GM12864 (cell line): ENCODE measurements at regions not wholly inside any gene's neighbourhood (a gene's known extent, or its start where the extent isn't known, plus 50 kb on each side); places are given as distances from the start of the nearest gene placed in this dataset.

ENCODE experiments used
- DNase-seq: peaks from one replicate; pipeline ENCODE4 v3.0.0-alpha.2; 2011; ENCODE audit warnings: low read depth
- H3K4me3 ChIP-seq: 2 replicates; pipeline ENCODE4 v1.5.1; 2011; ENCODE audit warnings: mild to moderate bottlenecking, low read depth, low read length, control low read depth
- TF ChIP-seq, protein P1 (sequence below): IDR thresholded peaks from 2 replicates; pipeline ENCODE4 v1.5.1; 2011; ENCODE audit warnings: low read depth, mild to moderate bottlenecking, moderate library complexity, low read length, control low read depth, inconsistent platforms; ENCODE audit errors: missing control alignments

DNA sequence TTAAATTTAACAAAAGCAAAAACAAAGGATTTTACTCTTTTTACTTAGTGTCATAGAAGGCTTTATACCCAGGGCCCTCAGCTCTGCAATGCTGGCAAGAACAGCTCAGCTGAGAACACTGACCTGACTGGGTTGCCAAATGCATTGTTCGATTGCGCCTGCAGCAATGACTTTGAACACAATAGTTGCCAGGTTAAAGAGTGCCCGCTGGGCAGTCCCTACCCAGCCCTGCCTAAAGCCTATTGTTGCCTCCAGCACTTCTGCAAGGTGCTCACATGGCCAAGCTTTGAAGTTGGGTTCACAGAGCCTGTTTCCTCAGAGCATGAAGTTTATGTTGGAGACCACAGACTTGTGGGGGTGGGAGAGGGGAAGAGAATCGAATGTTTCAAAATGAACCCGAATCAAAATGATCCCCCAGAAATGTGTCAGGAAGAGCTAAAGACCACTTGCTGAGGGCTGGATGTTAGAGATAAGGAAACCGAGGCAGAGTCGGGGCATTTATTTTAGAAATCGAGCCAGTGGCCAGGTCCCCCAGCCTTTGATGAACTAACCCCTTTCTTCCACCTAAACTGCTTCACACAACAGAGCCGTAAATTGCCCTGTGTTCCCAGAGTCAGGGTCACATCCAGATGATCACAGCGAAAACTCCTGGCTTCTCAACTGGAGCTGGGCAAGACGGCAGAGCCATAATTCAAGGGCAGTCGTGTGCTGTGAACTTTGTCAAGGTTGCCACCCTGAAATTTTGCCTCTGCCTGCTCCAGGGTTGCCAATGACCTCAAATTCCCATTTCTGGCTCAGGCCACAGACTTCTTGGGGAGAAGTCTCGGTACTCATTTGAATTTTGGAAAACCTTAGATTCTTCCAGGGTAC lies 55.0 kb downstream of the FOXA2 start:
- H3K4me3 ChIP-seq = no peak overlapping the region
- DNase-seq = no peak
- TF ChIP-seq, protein P1, sequence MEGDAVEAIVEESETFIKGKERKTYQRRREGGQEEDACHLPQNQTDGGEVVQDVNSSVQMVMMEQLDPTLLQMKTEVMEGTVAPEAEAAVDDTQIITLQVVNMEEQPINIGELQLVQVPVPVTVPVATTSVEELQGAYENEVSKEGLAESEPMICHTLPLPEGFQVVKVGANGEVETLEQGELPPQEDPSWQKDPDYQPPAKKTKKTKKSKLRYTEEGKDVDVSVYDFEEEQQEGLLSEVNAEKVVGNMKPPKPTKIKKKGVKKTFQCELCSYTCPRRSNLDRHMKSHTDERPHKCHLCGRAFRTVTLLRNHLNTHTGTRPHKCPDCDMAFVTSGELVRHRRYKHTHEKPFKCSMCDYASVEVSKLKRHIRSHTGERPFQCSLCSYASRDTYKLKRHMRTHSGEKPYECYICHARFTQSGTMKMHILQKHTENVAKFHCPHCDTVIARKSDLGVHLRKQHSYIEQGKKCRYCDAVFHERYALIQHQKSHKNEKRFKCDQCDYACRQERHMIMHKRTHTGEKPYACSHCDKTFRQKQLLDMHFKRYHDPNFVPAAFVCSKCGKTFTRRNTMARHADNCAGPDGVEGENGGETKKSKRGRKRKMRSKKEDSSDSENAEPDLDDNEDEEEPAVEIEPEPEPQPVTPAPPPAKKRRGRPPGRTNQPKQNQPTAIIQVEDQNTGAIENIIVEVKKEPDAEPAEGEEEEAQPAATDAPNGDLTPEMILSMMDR = no peak

DNA sequence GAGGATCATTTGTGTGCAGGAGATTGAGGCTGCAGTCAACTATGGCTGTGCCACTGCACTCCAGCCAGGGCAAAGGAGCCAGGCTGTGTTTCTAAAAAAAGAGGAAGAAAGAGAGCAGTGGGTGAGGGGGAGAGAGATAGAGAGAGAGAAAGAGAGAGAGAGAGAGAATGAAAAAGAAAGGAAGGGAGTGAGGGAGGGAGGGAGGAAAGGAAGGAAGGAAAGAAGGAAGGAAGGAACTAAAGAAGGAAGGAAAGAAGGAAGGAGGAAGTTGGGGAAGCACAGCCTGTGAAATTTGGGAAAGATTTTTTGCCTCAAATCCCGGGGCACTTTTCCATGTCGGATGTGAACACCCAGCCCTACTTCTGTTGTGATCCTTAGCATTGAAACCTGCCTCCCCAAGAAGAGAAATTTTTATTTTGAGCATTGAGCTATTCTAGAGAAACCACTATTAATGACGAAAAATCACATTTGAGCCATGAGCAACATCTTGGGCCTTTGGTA lies 57.8 kb downstream of the FOXA2 start:
- TF ChIP-seq, protein P1 = no peak
- DNase-seq = no peak
- no peak overlapping the region for H3K4me3 ChIP-seq

DNA sequence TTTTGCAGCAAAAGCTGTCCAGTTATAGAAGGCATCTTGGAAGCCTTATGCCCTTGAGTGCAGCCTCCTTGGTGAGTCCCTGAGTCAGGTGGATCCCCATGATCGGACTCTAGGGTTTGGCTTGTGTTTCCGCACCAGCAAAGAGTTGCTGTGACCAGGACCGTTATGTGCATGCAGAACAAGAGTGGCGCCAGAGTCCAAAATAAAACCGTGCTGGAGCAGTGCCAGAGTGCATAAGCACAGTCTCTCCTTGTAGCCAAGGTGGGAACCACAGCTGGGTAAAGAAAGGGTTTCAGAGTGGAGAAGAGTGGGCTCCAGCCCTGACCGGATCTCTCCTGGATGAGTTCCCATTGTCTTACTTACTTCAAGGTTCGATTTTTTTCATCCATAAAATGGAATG lies 58.6 kb downstream of the FOXA2 start:
- DNase-seq = no peak
- TF ChIP-seq, protein P1 = no peak

DNA sequence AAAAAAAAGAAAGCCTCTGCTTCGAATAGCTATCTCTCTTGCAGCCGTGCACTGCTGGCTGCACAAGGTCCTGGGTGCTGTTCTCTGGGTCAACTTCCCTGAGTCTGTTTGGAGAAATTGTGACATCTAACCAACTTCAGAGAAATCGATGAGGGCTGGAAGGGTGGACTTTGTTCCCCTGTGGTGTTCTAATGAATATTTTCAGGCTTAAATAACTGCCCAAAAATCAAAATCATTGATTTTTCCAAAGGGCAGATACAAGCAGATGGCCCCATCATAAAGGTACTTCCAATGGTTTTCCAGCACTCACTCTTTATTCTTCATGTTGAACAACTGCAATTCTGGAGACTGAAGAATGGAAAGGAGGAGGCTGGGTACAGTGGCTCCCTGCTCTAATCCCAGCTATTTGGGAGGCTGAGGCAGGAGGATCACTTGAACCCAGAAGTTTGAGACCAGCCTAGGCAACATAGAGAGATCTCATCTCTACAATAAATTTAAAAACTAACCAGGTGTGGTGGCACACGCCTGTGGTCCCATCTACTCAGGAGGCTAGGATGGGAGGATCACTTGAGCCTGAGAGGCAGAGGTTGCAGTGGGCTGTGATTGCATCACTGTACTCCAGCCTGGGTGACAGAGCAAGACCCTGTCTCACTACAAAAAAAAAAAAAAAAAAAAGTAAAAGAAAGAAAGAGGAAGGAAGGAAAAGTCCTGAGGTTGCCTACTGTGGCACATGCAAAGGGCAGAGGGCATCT lies 59.1 kb downstream of the FOXA2 start:
- TF ChIP-seq, protein P1 = no peak
- DNase-seq = no peak
- H3K4me3 ChIP-seq = no peak overlapping the region

More for the DNA sequence above, 58.6 kb downstream of the FOXA2 start:
- no peak overlapping the region for H3K4me3 ChIP-seq

DNA sequence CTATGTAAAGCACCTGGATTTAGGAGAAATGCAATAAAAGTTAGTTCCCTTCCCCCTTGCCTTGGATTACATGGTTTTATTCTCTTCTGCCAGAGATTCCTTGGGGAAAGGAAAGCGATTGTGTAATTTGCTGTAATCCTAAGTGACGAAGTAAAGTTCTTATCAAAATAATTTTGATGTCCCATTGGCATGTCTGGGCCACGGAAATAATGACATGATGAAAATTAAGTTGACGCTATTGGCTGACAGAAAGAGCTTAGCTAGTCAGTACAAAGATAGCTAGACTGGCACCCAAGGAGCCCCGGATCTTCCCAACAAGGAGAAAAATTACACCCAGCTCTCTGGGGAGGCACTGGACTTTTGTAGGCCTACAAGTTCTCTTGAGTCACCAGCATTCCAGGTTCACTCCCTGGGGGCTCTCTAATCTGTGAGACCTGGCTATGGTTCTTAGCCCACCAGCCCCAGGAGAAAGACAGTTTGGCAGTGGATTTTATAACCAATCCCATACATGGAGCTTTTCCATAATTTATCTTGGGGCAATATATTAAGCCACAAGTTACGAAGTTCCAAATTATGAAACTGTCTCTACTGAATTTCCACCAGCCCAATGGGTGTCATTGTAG lies 59.9 kb downstream of the FOXA2 start:
- no peak overlapping the region for H3K4me3 ChIP-seq
- DNase-seq = no peak
- TF ChIP-seq, protein P1 = no peak

DNA sequence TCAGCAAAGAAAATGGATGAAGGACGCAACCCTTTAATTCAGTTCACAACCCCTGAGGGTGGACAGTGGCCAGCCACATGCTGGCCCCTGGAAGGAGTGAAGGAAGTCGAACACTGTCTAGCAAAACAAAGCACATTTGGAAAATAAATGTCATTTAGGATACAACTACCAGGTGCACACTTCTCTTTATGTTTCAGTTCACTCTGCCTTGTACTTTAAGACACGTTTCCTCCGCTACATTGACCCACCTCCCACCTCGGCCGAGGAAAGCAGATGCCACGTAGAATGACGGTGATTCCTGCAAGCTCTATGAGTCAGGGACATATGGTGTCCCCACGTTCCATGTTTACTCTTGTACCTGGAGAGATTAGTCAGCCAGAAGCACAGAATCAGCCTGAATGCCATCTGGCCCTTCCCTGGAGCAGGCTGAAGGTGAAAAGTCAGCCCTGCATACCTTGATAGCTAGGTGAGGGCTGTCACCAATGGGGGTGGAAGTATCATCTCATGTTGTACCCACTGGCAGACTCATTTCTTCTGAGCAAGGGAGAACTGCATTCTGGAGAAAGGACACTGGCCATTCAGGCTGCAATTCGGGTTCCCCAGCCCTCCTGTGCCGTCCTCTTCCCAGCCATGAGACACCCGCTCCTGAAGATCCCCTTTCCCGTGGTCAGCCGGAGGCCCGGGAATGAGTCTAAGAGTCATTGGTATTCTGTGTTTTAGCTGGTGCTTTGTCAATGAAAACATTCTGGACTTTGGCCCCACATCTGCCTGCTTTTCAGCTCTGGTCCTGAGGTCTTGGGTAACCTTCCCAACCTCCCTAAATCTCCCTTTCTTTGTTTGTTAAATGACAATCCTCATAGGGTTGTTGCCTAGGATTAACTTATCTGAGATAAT lies 60.6 kb downstream of the FOXA2 start:
- TF ChIP-seq, protein P1 = no peak
- no peak for DNase-seq
- no peak overlapping the region for H3K4me3 ChIP-seq
